Naive thymus-derived CD4-positive, alpha-beta T cell (primary cell): ENCODE measurements at regions not wholly inside any gene's neighbourhood (a gene's known extent, or its start where the extent isn't known, plus 50 kb on each side); places are given as distances from the start of the nearest gene placed in this dataset.

Experiments
- ATAC-seq: fragments of 150-1000 bp; cut with Tn5 transposase; 2 replicates; pipeline ENCODE4 v1.10.0; 2021; ENCODE audit warnings: mild to moderate bottlenecking, moderate library complexity
- CTCF ChIA-PET: fragments of 350-600 bp; sonication (Branson Sonifier 250); formaldehyde crosslinking; loops from one replicate; lab custom pipeline; 2021; ENCODE audit warnings: antibody characterized with exemption; lab: Charles Lee
- POLR2A ChIA-PET: fragments of 350-600 bp; sonication (Branson Sonifier 250); formaldehyde crosslinking; loops from one replicate; lab custom pipeline; 2021; ENCODE audit warnings: antibody characterized with exemption, inconsistent platforms; lab: Charles Lee
- DNase-seq, 9 donors: peaks; one replicate each; pipeline versions ENCODE4 v3.0.0 to v3.0.0-alpha.2; 2020 to 2022; ENCODE audit warnings: mixed read lengths in 1 of 9
- H3K27ac ChIP-seq: one replicate; pipeline ENCODE4 v1.7.0; 2013; ENCODE audit warnings: mild to moderate bottlenecking, low read depth, low read length, moderate library complexity
- H3K27me3 ChIP-seq, 2 donors: one replicate each; pipeline ENCODE4 v1.7.0; 2013; ENCODE audit warnings: low read length in 2 of 2, mild to moderate bottlenecking in 2 of 2, moderate library complexity in 2 of 2; ENCODE audit not compliant: control insufficient read depth in 2 of 2, insufficient read depth in 2 of 2
- H3K36me3 ChIP-seq, 3 experiments: 1 replicate in 2 of 3; 2 replicates in 1 of 3; pipeline ENCODE4 v1.7.0; 2013; ENCODE audit warnings: low read length in 3 of 3, mild to moderate bottlenecking in 3 of 3, moderate library complexity in 1 of 3; ENCODE audit not compliant: insufficient read depth in 3 of 3, control insufficient read depth in 2 of 3
- H3K4me1 ChIP-seq, 2 donors: one replicate each; pipeline ENCODE4 v1.7.0; 2013; ENCODE audit warnings: low read length in 2 of 2, mild to moderate bottlenecking in 2 of 2, moderate library complexity in 1 of 2; ENCODE audit not compliant: control insufficient read depth in 2 of 2, insufficient read depth in 2 of 2
- H3K4me3 ChIP-seq: 2 replicates; pipeline ENCODE4 v1.7.0; 2013; ENCODE audit warnings: mild to moderate bottlenecking, low read length
- H3K9me3 ChIP-seq, 3 experiments: 1 replicate in 2 of 3; 2 replicates in 1 of 3; pipeline ENCODE4 v1.7.0; 2013; ENCODE audit warnings: low read length in 3 of 3; ENCODE audit not compliant: control insufficient read depth in 2 of 3
- H3K27ac Mint-ChIP-seq, 9 donors: one replicate each; pipeline ENCODE4 v1.8.0; 2020 to 2022; ENCODE audit warnings: mixed read lengths in 9 of 9, mild to moderate bottlenecking in 8 of 9, moderate library complexity in 5 of 9, inconsistent platforms in 2 of 9
- H3K27me3 Mint-ChIP-seq, 5 donors: one replicate each; pipeline ENCODE4 v1.8.0; 2021 to 2022; ENCODE audit warnings: mixed read lengths in 5 of 5, mild to moderate bottlenecking in 1 of 5
- H3K36me3 Mint-ChIP-seq, 5 donors: one replicate each; pipeline ENCODE4 v1.8.0; 2020 to 2022; ENCODE audit warnings: mixed read lengths in 5 of 5, mild to moderate bottlenecking in 3 of 5, inconsistent platforms in 1 of 5
- H3K4me1 Mint-ChIP-seq, 7 donors: one replicate each; pipeline ENCODE4 v1.8.0; 2020 to 2022; ENCODE audit warnings: mixed read lengths in 7 of 7, mild to moderate bottlenecking in 3 of 7, inconsistent platforms in 1 of 7
- H3K4me3 Mint-ChIP-seq, 10 donors: one replicate each; pipeline ENCODE4 v1.8.0; 2020 to 2022; ENCODE audit warnings: mild to moderate bottlenecking in 10 of 10, mixed read lengths in 10 of 10, moderate library complexity in 6 of 10, inconsistent platforms in 2 of 10
- H3K9me3 Mint-ChIP-seq, 11 donors: one replicate each; pipeline ENCODE4 v1.8.0; 2020 to 2022; ENCODE audit warnings: mixed read lengths in 11 of 11, mild to moderate bottlenecking in 4 of 11, inconsistent platforms in 1 of 11, moderate library complexity in 1 of 11
- intact Hi-C, 2 donors: fragments of 100-400 bp; cut with micrococcal nuclease; formaldehyde crosslinking; loops; one replicate each; pipeline ENCODE4 v1.15.1; 2023

- Histone ChIP-seq H3K4me3 (no peak overlapping the region), H3K4me1 (no peaks in the 10 kb centered on the region), H3K36me3 (no peaks in the 10 kb centered on the region), H3K27ac (no peak overlapping the region), H3K9me3 (no peaks in the 10 kb centered on the region), H3K27me3 (no peaks in the 10 kb centered on the region)
- no peaks in the 10 kb centered on the region for H3K27me3 Mint-ChIP-seq
- ChIA-PET CTCF (no interaction called here), POLR2A (no interaction called here)
- peaks cover 0 to 23% (median 9%) of the 10 kb centered on the region in 7 donors for H3K4me1 Mint-ChIP-seq
- DNase-seq: peak in 1 of 9 donors; percentile 31
- H3K4me3 Mint-ChIP-seq: no peak overlapping the region
- H3K9me3 Mint-ChIP-seq: peaks cover 0 to 20% (median 0%) of the 10 kb centered on the region in 11 donors
- H3K36me3 Mint-ChIP-seq: peaks cover 0 to 26% (median 0%) of the 10 kb centered on the region in 5 donors
- no peak for ATAC-seq
- intact Hi-C loops: no loop called here
- peak overlapping the region in 1 of 9 donors; percentile 30 for H3K27ac Mint-ChIP-seq
Measured at GRCh38 chr2:8154936-8155335, 526.9 kb upstream of the ID2 start.

GRCh38 chr2:8157621-8158430 is 524.0 kb upstream of the ID2 start:
- Histone ChIP-seq H3K27ac (no peak overlapping the region), H3K9me3 (no peaks in the 10 kb centered on the region), H3K4me1 (no peaks in the 10 kb centered on the region), H3K36me3 (no peaks in the 10 kb centered on the region), H3K4me3 (no peak overlapping the region), H3K27me3 (no peaks in the 10 kb centered on the region)
- Mint-ChIP-seq H3K4me3 (no peak overlapping the region), H3K36me3 (peaks cover 0 to 21% (median 0%) of the 10 kb centered on the region in 5 donors), H3K27ac (no peak overlapping the region), H3K4me1 (peaks cover 0 to 17% (median 4%) of the 10 kb centered on the region in 7 donors), H3K9me3 (peaks cover 0 to 20% (median 0%) of the 10 kb centered on the region in 11 donors), H3K27me3 (no peaks in the 10 kb centered on the region)
- intact Hi-C loops: no loop called here
- DNase-seq: no peak
- ChIA-PET POLR2A (no interaction called here), CTCF (no interaction called here)
- no peak for ATAC-seq

GRCh38 chr2:8158711-8159110 is 523.1 kb upstream of the ID2 start:
- peaks cover 0 to 9% (median 0%) of the 10 kb centered on the region in 7 donors for H3K4me1 Mint-ChIP-seq
- POLR2A ChIA-PET: no interaction called here
- H3K36me3 Mint-ChIP-seq: peaks cover 0 to 19% (median 0%) of the 10 kb centered on the region in 5 donors
- DNase-seq: no peak
- Histone ChIP-seq H3K36me3 (no peaks in the 10 kb centered on the region), H3K27me3 (no peaks in the 10 kb centered on the region), H3K27ac (no peak overlapping the region), H3K9me3 (no peaks in the 10 kb centered on the region), H3K4me3 (no peak overlapping the region), H3K4me1 (no peaks in the 10 kb centered on the region)
- no peak overlapping the region for H3K4me3 Mint-ChIP-seq
- no peak for ATAC-seq
- CTCF ChIA-PET: no interaction called here
- intact Hi-C loops: no loop called here
- H3K27ac Mint-ChIP-seq: no peak overlapping the region
- H3K27me3 Mint-ChIP-seq: no peaks in the 10 kb centered on the region
- peaks cover 0 to 20% (median 0%) of the 10 kb centered on the region in 11 donors for H3K9me3 Mint-ChIP-seq

- ATAC-seq: no peak
- H3K4me1 Mint-ChIP-seq: peaks cover 0 to 7% (median 0%) of the 10 kb centered on the region in 7 donors
- peaks cover 0 to 18% (median 0%) of the 10 kb centered on the region in 11 donors for H3K9me3 Mint-ChIP-seq
- intact Hi-C loops: no loop called here
- Histone ChIP-seq H3K36me3 (no peaks in the 10 kb centered on the region), H3K4me1 (no peaks in the 10 kb centered on the region), H3K4me3 (no peak overlapping the region), H3K27me3 (no peaks in the 10 kb centered on the region), H3K9me3 (no peaks in the 10 kb centered on the region), H3K27ac (no peak overlapping the region)
- DNase-seq: no peak
- no peak overlapping the region for H3K4me3 Mint-ChIP-seq
- H3K27ac Mint-ChIP-seq: peak overlapping the region in 1 of 9 donors; percentile 28
- ChIA-PET CTCF (no interaction called here), POLR2A (no interaction called here)
- peaks cover 0 to 16% (median 0%) of the 10 kb centered on the region in 5 donors for H3K36me3 Mint-ChIP-seq
- no peaks in the 10 kb centered on the region for H3K27me3 Mint-ChIP-seq
Measured at GRCh38 chr2:8159211-8159965, 522.5 kb upstream of the ID2 start.

- Mint-ChIP-seq H3K9me3 (peaks cover 0 to 13% (median 0%) of the 10 kb centered on the region in 11 donors), H3K27ac (peak overlapping the region in 1 of 9 donors; percentile 15), H3K4me1 (peaks cover 0 to 6% (median 0%) of the 10 kb centered on the region in 7 donors), H3K4me3 (no peak overlapping the region), H3K27me3 (no peaks in the 10 kb centered on the region), H3K36me3 (peaks cover 0 to 13% (median 0%) of the 10 kb centered on the region in 5 donors)
- ChIA-PET POLR2A (no interaction called here), CTCF (no interaction called here)
- no peaks in the 10 kb centered on the region for H3K36me3 ChIP-seq
- intact Hi-C loops: no loop called here
- no peaks in the 10 kb centered on the region for H3K27me3 ChIP-seq
- H3K4me3 ChIP-seq: no peak overlapping the region
- no peak overlapping the region for H3K27ac ChIP-seq
- no peaks in the 10 kb centered on the region for H3K4me1 ChIP-seq
- no peaks in the 10 kb centered on the region for H3K9me3 ChIP-seq
- DNase-seq (no peak), ATAC-seq (no peak)
Measured at GRCh38 chr2:8159966-8160603, 521.8 kb upstream of the ID2 start.

- ChIA-PET CTCF (no interaction called here), POLR2A (no interaction called here)
- Histone ChIP-seq H3K4me1 (no peaks in the 10 kb centered on the region), H3K36me3 (no peaks in the 10 kb centered on the region), H3K4me3 (no peak overlapping the region), H3K27ac (no peak overlapping the region), H3K27me3 (no peaks in the 10 kb centered on the region), H3K9me3 (no peaks in the 10 kb centered on the region)
- intact Hi-C loops: no loop called here
- DNase-seq (no peak), ATAC-seq (no peak)
- Mint-ChIP-seq H3K36me3 (peaks cover 0 to 19% (median 0%) of the 10 kb centered on the region in 5 donors), H3K9me3 (peaks cover 0 to 12% (median 0%) of the 10 kb centered on the region in 11 donors), H3K27me3 (peaks cover 0 to 3% (median 0%) of the 10 kb centered on the region in 5 donors), H3K4me1 (peaks cover 0 to 6% (median 0%) of the 10 kb centered on the region in 7 donors), H3K4me3 (no peak overlapping the region), H3K27ac (no peak overlapping the region)
Measured at GRCh38 chr2:8160959-8161358, 520.9 kb upstream of the ID2 start.
